Hepatic stellate cell (primary cell): ENCODE measurements at regions not wholly inside any gene's neighbourhood (a gene's known extent, or its start where the extent isn't known, plus 50 kb on each side); places are given as distances from the start of the nearest gene placed in this dataset.
"Not testable (repeated sequence)": the region's sequence is repeated elsewhere in the genome, so short reads cannot be mapped to it uniquely, and the experiment has no call there.

Experiments
- DNase-seq: peaks from one replicate; pipeline ENCODE4 v3.0.0; 2011; ENCODE audit warnings: low spot score

DNA sequence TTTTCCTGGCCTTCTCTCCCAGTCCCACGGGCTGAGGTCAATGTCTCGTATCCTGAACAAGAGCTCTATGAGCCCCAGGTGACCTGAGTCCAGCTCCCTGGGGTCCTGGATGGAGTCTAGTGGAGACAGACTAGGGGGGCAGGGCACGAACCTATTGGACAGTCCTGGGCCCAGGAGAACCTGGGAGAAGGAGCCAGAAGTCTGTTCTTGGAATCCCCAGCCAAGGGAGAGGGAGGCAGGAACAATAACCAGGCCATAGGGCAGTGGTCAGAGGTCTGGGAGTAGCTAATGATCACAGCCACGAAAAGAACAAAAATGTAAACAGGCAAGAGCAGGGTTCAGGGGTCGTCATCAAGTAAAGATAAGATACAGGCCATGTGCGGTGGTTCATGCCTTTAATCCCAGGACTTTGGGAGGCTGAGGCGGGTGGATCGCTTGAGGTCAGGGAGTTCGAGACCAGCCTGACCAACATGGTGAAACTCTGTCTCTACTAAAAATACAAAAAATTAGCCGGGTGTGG, 60.8 kb downstream of the COPRS start:
- no peak for DNase-seq

DNA sequence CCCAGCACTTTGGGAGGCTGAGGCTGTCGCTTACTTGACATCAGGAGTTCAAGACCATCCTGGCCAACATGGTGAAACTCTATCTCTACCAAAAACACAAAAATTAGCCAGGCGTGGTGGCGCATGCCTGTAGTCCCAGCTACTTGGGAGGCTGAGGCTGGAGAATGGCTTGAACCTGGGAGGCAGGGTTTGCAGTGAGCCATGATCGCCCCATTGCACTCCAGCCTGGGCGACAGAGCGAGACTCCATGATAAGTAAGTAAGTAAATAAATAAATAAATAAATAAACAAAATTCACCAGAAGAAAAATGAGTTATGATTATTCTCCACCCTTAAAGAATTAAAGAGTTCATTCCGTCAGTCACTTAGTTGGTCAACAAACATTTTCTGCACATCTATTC, 63.1 kb downstream of the COPRS start:
- not testable (repeated sequence) for DNase-seq

DNA sequence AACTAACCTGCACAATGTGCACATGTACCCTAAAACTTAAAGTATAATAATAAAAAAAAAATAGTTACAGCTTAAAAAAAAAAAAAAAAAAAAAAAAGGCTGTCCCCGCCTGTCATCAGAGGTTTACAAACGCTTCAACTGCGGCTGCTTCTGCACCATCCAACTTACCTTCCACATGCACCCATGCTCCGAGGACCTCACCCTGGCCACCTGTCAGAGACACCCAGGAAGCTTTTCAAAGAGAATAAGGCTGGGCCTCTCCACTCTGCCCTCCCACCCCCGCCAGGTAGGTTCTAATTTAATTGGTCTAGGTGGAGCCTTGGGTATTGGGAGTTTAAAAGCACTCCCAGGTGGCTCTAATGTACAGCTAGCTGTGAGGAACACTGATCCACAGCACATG, 64.9 kb downstream of the COPRS start:
- DNase-seq: no peak

DNA sequence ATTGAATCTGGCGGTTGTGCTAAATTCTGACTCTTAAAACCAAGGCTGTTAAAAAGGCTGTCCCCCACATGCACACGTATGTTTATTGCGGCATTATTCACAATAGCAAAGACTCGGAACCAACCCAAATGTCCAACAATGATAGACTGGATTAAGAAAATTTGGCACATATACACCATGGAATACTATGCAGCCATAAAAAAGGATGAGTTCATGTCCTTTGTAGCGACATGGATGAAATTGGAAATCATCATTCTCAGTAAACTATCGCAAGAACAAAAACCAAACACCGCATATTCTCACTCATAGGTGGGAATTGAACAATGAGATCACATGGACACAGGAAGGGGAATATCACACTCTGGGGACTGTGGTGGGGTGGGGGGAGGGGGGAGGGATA, 65.4 kb downstream of the COPRS start:
- not testable (repeated sequence) for DNase-seq

DNA sequence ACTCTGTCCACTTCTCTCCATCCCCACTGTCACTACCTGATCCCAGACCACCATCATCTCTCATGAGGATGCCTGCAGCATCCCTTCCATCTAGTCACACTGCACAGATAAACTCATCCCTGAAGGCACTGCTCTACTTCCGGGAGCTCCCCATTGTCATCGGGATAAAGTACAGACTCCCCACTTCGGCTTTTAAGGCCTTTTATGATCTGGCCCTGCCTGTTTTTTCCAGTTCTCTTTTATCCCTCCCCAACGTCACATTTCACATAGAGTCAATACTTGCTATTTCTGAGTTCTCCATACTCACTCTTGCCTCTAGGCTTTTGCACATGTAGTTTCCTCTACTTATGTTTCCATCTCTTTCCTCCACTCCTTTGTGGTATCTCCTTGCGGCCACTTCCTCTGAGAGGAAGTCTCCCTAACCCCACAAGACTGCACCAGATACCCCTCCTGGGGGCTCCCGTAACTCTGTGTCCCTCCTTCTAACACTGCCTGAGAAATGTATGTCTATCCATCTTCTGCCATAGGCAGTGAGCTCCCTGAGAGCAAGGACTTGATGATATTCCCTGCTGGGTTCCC, 66.9 kb downstream of the COPRS start:
- no peak for DNase-seq

DNA sequence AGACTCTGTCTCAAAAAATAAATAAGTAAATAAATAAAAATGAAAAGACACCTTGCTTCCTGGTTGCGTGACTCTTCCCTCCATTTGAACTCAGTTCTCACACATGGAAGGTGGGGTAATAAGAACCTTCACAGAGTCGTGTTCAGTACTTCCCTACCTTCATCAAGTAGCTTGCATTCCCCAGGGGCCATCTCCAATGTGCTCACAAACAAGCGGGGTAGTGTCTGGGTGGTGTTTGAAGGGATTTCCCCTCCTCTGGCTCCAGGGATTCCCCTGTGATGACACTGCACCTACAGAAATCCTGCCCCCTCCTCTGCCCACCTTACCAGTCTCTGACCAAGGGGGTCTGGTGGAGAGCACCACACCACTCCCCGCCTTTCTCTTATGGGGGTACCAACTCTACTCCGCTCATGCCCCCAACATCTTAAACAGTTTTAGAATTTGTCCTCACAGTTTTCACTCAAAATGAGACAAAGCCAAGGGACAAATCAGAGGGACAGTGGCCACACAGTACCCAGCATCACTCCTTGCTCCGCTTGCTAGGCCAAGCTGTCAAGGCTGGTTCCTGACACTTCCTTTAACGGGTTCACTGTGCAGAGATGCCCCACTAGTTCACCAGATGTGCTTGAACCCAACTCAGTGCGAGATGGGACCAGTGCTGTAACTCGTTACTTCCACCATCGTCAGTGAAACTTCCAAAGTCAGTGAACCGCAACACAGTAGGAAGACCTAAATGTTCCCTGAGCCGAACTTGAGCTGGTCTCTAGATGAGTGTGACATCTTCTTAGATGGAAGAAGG, 69.1 kb downstream of the COPRS start:
- no peak for DNase-seq

DNA sequence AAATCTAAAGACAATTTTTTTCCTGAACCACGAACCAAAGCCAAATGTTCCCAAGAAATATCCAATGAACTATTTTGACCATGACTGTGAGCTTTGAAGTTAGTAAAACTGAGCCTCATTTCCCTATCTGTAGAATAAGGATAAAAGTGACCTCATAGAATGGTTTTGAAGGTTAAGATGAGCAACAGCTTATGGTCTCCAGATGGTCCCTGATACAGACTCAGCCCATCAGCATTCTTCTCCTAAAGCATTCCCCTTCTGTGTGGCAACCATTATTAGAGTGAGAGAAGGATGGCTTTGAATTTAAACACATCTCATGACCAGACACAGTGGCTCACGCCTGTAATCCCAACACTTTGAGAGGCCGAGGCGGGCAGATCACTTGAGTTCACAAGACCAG, 70.1 kb downstream of the COPRS start:
- DNase-seq: no peak

DNA sequence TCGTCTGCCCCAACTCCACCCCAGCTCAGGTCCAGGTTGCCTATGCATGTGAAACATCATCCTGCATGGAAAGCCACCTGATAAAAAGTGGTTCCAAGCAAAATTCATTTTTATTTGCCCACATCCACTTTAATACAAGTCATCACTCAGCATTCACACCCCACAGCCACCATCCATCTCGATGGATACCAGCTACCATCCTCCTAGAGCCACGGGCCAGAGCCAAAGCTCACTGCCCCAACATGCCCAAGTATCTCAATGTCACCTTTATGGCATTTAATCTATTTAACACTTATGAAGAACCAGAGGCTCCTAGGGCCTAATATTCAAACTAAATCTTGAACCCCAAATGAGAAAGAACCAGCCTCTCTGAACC, 70.5 kb downstream of the COPRS start:
- no peak for DNase-seq

DNA sequence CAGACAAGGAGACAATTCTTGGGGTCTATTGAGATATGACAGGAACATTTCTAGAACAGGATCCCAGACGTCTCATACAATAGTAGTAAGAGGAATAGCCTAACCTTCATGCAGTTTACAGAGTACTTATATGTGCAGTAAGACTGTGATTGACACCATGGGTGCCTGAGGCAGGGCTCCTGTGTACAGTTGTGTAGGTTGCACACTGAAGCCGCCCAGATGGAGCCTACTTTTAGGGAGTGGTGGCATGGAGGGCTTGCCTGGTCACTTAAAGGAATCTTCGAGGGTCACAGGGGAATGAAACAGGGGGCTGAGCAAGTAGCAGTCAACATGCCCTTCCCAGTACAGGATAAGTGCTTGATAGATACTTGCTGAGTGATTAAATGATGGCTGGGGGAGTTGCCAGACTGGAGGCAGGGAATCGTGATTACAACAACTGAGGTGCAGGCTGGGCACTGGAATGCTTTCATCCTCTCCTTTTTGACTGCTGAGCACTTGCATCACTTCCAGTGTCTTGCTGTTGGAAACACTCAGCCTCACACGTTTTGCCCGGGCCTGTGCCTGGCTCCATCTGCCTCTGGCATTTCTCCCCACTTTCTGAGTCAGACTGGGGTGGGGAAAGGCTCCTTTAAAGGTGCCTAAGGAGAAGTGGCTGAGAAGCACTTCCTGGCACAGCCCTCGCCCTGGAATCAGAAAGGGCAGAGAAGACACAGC, 71.0 kb downstream of the COPRS start:
- peak; percentile 46 for DNase-seq

DNA sequence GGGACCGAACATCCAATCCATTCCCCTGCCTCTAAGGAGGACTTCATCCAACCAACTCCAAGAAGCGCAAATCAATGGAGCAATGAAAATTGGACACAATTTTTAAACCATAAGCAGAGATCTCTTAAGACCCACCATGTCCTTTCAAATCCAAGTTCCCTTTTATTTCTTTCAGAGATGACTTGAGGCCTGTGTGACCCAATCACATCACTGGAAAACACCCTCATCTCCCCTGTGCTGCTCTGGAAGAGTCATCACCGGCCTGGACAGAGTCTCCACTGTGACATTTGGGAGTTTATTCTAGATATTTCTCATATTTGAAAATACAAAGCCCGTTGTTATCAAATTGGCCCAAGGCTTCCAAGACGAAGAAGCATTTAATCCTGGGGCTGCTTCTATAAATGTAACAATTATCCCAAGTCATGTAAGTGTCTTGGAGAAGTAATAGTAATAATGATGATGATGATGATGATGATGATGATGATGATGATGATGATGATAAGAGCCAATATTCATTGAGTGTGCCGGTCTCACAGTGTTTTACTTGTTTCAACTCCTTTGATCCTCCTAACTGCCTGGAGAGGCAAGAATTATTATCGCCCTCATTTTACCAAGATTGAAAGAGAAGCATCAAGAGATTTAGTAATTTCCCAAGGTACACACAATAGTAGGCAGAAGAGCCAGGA, 72.1 kb downstream of the COPRS start:
- no peak for DNase-seq

DNA sequence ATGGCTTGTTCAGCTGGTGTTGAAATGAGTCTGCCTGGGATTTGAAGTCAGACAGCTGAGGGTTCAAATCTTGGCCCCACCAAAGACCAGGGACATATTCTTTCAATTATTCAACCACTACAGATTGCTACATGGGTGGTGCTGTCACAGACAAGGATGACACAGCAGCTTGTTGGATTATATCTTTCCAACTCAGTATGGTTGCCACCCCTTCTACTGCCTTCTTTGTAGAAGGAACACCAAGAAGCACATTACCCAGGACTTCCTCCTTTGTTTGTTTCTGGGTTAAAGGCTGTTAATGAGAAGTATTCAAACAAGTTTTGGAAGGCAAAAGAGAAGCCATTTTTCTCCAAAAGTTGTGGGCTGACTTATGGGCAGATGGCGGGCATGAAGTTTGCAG, 78.6 kb downstream of the COPRS start:
- DNase-seq: no peak

DNA sequence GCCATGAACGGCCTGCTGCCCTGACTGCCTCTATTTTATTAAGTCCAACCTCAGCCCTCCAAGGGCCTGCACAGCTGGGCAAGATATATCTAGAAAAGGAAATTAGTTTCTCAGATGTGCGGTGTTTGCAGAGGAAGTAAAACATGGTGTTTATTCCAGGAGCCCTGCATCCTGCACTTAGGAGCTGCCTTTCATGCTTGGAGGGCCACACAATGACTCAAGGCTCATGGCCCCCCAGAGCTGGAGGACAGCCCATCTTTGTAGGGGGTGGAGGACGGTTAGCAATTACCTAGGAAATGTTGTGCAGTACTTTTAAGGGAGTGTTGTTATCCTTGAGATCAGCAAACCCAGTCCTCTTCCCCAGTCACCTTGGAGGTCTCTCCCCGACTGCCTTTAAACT, 80.5 kb downstream of the COPRS start:
- DNase-seq: no peak

DNA sequence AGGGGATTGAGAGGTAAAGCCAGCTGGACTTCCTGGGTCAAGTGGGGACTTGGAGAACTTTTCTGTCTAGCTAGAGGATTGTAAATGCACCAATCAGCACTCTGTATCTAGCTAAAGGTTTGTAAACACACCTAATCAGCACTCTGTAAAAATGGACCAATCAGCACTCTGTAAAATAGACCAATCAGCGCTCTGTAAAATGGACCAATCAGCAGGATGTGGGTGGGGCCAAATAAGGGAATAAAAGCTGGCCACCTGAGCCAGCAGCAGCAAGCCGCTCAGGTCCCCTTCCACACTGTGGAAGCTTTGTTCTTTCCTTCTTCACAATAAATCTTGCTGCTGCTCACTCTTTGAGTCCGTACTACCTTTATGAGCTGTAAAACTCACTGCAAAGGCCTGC, 87.7 kb downstream of the COPRS start:
- not testable (repeated sequence) for DNase-seq

DNA sequence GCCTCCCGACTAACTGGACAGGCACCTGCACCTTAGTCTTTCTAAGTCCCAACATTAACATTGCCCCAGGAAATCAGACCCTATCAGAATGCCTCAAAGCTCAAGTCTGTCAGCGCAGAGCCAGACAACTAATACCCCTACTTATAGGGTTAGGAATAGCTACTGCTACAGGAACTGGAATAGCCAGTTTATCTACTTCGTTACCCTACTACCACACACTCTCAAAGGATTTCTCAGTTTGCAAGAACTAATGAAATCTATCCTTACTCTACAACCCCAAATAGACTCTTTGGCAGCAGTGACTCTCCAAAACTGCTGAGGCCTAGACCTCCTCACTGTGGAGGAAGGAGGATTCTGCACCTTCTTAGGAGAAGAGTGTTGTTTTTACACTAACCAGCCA, 88.5 kb downstream of the COPRS start:
- DNase-seq: not testable (repeated sequence)

DNA sequence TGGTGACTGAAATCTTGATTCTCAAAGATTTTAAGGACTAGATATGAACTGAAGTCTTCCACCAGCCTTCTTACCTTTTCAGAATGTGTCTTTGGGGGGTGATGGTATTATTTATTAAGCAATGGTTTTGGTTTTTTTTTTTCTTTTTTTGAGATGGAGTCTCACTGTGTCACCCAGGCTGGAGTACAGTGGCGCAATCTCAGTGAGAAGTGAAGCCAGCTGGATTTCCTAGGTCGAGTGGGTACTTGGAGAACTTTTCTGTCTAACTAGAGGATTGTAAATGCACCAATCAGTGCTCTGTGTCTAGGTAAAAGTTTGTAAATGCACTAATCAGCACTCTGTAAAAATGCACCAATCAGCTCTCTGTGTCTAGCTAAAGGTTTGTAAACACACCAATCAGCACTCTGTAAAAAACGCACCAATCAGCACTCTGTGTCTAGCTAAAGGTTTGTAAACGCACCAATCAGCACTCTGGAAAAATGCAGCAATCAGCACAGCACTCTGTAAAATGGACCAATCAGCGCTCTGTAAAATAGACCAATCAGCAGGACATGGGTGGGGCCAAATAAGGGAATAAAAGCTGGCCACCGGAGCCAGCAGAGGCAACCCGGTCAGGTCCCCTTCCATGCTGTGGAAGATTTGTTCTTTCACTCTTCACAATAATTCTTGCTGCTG, 97.1 kb downstream of the COPRS start:
- not testable (repeated sequence) for DNase-seq

DNA sequence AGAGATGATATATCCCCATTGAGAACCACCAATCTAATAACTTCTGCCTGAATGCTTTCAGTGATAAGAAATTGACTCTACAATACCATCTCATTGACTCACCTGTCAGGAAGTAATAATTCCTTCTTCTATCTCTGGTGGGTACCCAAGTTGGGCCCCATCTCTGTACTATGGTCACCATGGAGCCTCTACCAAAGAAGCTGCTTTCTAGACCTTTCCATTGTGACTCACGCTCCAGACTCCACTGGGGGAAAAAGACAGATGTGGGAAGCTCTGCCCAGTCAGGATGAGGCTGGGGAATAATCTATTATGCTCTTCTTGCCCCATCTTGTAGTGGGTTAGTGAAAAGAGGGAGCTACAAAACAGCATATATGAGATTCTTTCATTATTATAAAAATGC, 100.4 kb downstream of the COPRS start:
- DNase-seq: no peak

DNA sequence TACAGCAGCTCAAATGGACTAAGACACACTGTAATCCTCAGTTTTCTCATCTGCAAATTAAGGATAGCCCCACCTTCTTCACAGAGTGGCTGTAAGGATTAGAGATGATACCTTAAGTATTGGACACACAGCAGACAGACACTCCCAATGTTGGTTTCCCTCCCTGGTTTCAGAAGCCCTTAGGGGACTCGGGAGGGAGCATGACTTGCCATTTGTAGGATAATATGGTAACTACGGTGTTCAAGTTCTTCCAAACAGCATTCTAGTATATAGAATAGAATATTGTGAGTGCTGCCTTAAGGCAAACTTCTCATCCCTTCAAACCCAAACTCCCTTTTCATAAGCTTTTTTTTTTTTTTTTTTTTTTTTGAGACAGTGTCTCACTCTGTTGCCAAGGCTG, 101.9 kb downstream of the COPRS start:
- DNase-seq: no peak

DNA sequence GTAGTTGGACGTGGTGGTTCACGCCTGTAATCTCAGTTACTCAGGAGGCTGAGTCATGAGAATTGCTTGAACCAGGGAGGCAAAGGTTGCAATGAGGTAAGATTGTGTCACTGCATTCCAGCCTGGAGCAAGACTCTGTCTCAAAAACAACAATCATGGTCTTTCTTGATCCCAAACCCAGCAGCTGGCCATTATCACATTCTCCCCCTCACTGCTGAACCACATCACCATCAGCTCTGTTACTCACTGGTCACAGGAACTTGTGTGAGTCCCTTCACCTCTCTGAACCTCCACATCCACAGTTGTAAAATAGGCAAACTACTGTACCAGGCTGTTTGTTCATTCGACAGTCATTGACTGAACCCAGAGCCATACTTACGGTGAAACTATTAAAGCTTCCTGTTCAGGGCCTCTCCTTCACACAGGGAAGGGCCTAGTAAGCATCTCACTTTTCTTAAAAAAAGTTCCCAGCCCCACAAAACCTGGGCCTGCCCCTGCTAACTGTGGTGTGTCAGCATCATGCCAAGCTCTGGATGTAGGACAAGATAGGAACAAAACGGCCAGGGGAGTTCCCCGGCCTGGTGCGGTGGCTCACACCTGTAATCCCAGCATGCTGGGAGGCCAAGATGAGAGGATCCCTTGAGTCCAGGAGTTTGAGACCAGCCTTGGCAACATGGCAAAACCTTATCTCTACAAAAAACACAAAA, 104.7 kb downstream of the COPRS start:
- DNase-seq: peak; percentile 88

DNA sequence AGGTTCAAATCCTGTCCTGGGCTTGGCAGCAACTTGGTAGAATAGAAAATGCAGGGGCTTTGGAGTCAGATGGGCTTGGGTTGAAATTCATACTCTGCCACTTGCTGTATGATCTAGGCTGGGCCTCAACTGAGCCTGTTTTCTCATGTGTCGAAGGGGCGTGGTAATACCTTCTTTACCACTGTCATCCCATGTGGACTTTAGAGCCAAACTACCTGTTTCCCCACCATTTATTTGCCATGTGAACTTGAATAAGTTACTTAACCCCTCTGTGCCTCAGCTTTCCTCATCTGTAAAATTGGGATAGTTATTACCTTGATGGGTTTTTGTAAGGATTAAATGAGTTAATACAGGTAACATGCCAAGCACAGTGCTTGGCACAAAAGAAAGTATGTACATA, 106.0 kb downstream of the COPRS start:
- DNase-seq: no peak

DNA sequence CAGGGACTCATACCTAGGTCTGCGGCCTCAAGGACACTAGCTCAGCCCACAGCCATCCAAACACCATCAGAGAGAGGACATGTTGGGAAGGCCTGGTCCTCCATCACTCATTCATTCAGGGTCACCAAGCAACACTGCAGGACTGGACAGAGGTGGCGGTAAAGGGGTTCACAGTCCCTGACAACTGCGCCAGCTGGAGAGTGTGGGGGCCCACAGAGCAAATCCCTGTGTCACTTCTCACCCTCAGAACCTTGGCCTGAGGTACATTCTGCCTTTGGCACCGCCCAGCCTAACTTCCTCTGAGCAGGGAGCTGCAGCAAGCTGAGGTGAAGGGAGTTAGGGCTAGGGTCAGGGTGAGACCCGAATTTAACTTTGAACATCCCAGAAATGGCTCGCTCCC, 106.5 kb downstream of the COPRS start:
- no peak for DNase-seq

DNA sequence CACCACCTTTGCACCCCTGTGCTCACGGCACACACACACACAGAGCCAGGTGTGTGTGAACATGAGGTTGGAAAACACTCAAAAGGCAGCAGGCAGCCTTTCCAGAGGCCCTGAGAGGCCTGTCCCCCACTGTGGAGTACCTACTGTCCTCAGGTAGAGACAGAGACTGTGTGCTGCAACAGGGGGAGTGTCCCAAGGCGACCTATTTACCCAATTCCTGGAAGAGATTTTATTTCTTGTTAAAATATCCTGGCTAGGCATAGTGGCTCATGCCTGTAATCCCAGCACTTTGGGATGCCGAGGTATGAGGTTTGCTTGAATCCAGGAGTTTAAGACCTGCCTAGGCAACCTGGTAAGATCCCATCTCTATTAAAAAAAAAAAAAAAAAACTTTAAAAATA, 108.5 kb downstream of the COPRS start:
- no peak for DNase-seq
